Right hindlimb (tissue), 1 donor: ENCODE measurements at regions not wholly inside any gene's neighbourhood (a gene's known extent, or its start where the extent isn't known, plus 50 kb on each side); places are given as distances from the start of the nearest gene placed in this dataset.
"Not testable (repeated sequence)": the region's sequence is repeated elsewhere in the genome, so short reads cannot be mapped to it uniquely, and the experiment has no call there.

ENCODE experiments used
- DNase-seq: peaks from one replicate; pipeline ENCODE4 v3.0.0-alpha.2; 2018

DNA sequence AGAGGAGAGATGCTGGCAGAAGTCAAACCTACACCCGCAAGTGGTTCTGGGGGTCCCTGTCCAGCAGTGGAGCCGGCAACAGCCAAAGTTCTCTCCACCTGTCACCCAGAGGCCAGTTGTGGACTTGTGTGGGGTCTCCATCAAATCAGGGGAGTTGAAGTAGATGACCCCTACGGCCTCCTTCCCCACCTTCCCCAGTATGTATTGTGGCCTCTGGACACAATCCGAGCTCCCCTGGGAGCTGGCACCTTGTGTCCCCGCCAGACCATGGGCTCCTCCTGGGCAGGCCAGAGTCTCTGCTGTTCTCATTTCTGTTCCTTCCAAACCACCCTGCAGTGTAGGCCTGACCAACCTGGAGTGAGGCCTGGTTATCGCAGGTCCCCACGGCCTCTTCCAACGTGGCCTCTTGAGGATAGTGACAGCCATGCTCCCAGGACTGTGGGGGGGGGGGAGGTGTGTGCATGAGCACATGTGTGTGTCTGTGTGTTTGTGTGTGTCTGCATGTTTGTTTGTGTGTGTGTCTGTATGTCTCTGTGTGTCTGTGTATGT lies 246.4 kb downstream of the MATN1 start:
- no peak for DNase-seq

DNA sequence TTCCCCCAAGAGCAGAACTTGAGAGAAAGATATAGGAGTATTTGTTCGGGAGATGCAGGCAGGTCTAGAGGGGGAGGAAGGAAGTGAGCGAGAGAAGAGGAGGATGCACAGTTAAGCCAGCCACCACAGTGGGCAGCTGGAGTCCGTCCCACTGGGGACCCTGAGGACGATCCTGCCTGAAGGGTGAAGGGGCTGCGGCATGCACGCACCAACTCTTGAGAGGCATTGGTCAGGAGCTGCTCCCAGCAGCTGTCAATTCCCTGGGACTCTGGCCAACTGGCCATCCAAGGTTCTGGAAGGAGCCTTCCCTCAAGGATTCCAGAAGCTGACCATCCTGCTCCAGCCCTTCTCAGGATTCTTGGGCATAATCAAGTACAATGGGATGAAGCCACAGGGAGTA lies 246.9 kb downstream of the MATN1 start:
- DNase-seq, result no peak

DNA sequence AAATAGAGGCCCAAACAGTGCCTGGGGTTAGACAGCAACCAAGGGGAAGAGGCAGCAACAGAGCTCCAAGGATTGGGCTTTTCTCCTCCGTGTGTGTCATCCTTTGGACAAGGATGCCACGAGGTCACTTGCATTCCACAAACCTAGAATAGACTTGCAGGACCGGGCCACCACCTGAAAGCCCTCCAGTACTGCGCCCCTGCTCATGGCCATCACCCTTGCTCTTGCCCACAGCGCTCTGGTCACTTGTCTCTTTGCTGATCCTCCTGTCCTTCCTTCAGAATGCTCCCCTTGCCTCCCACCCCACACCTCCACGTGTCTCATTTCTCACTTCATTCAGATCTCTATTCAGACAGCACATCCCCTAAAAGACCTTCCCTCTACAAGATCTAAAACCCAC lies 247.4 kb downstream of the MATN1 start:
- no peak for DNase-seq

DNA sequence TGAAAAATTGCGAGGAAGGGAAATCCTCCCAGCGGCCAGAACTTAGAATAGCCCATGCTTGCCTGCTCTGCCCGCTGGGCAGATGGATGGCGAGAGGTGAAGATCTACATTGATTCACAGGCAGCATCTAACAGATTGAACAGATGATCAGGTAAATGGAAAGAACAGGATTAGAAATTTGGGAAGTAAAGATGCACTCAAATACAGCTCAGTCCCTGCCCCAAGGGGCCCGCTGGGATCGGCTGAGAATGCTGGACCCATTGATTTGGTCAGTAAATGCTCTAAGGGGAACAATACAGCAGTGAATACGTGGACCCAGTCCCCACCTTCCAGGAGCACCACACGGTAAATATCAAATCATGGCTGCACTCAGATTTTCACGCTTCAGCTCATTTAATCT lies 248.2 kb downstream of the MATN1 start:
- no peak for DNase-seq

DNA sequence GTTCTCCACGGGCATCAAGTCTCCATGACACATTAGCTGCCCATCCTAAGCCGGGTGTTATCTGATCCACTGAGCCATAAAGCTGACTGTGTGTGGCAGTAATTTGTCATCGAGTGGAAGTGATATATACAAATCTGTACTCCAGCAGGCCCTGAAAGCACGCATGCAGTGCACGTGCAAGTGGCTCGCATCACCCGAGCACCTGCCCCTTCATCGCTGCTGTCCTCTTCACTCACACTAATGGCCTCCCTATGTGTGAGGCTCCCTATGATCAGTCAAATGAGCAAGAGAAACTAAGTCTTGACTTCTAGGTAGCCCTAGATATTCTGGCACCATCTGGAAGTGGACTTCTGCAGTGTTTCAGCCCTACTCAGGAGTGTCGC lies 248.6 kb downstream of the MATN1 start:
- no peak for DNase-seq

DNA sequence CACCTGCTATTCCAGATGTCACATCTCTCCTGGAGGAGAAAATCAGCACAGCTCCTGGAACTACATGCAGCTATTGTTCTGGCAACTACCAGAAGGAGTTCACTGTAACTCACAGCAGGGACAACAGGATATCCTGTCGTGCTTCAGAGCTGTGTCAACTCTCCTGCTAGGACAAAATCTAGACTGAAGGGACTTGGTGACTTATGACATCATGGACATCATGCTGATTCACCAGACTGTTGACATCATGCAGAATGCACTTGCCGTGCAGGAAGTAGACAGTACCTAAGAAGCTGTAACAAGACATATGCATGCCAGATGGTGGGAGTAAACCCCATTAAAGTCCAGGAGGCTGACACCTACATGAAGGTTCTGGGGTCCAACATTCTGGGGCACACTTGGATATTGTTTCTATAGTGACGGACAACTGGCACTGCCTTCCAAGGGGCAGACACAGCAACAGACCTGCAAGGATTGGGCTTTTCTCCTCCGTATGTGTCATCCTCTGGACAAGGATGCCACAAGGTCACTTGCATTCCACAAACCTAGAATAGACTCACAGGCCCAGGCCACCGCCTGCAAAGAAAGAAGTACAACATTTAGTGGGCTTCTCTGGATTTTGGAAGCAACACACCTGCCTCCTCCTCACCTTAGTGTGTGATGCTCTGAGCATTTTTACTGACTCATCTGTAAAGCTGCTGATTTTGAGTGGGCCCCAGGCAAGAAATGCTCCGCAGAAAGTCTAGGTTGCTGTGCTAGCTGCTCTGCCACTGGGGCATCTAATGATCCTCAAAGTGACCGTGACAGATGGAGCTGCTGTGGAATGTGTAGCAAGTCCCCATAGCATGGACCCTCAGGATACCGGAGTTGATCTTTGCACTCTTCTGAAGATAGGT lies 249.2 kb downstream of the MATN1 start:
- no peak for DNase-seq

DNA sequence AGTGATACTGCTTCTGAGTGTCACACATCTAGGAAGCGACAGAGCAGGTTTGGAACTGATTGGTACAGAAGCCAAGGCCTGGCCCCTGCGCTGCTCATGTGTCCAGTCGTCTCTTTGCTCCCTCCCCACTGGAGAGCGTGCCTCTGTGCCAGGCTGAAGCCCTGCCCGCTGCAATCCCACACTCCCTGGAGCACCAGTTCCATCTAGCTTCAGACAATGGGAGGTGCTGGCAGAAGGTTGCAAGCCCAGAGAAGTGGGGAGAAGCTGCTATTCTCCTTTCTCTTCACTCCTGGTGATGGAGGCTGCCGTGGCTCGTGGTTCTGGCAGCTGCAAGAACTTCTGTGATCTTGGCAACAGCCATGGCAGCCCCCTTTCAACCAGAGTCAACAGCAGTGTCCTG lies 250.9 kb downstream of the MATN1 start:
- DNase-seq, result no peak

DNA sequence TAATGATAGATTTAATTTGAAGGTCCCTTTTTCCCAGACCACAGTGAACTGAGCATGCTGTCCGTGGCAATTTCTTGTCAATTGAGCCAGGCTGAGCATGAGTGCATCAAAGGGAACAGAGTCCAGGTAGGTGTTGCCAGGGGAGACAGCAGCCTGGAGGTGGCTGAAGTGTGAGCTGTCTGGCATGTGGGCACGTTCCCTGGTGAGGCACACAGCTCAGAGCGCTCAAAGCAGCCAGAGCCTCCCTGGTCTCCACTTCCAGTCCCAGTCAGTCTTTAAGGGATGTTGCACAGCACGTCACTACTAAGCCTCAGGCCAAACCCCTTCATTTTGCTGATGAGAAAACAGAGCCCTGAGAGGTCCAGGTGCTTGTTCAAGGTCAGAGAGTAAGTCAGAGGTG lies 251.4 kb downstream of the MATN1 start:
- DNase-seq, result no peak

DNA sequence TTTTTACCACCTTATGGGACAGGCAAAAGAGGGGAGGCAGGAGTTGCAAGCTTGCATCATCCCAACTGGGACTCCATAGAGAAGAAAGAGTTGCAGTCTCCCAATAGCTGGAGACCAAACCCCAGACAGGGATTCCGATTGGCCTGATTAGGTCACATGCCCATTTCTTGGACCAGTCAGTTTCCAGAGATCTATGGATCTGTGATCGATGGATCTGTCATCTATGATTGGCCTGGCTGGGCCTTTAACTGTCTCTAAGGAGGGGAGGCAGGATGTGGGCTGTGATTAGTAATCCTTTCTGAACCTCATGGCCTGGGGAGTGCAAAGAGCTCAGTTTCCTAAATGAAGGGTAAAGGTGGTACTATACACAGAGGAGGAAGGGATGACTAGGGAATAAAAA lies 252.1 kb downstream of the MATN1 start:
- no peak for DNase-seq

DNA sequence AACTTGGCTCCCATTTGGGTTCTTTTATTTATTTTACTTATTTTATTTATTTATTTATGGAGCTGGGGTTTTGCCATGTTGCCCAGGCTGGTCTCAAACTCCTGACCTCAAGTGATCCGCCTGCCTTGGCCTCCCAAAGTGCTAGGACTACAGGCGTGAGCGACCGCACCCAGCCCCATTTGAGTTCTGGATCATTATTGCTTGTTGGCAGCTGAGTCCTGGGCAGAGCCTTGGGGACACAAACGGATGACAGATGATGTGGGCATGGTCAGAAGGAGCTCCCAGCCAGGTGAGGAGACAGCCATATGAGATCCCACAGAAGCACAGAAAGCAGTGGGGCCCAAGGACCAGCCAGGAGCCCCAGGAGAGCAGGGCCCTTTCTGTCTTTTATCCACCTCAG lies 254.0 kb downstream of the MATN1 start:
- no peak for DNase-seq

DNA sequence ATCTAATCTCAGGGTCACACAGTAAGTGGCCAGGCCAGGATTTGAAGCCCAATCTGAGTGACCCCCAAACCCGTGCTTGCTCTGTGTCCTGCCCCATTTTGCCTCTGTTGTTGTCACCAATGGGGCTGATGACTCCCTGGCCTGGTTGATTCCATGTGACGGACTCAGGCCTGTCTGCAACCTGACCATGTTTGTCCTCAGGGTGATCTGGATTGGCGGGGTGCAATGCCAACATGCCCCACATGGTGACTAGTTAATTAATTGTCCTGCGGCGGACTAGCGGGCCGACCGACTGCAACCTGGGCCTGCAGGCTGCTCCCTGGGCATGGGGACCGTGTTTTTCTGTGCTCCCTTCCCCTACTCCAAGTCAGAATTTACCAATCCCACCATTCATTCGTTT lies 256.3 kb downstream of the MATN1 start:
- DNase-seq, result no peak

DNA sequence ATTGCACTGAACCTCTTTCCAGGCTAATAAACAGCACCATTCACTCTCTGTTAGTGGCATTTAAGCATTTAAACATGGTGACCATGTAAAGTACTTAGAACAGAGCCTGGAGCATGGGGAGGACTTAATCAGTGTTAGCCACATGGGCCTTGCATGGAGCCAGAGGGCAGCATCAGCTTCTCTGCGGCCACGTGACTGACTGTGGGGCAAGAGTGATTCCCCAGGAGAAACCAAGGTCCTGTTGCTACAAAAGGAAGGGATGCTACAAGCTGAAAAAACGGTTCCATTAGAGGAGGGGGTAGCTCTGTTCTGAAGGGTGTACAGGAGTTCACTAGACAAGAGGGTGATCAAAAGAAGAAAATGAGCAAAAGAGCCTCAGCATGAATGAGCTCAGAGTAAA lies 256.8 kb downstream of the MATN1 start:
- no peak for DNase-seq

DNA sequence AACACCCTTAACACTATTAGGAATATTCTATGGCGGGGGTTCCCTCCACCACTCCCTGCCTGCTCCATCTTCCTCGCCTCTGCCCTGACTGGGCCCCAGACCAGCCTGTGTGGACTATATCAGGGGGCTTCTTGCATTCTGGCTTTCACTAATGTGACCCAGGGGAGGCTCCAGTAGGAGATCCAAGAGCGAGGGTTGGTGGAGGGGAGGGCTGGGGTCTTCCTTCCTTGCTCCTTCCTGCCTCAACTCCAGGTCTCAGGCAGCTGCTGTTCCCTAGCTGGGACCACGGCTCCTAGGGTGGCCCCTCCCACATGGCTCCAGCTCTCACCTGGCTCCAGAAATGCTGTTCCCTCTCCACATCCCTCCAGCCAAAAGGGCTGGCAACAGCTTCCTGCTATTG lies 257.4 kb downstream of the MATN1 start:
- DNase-seq, result no peak

DNA sequence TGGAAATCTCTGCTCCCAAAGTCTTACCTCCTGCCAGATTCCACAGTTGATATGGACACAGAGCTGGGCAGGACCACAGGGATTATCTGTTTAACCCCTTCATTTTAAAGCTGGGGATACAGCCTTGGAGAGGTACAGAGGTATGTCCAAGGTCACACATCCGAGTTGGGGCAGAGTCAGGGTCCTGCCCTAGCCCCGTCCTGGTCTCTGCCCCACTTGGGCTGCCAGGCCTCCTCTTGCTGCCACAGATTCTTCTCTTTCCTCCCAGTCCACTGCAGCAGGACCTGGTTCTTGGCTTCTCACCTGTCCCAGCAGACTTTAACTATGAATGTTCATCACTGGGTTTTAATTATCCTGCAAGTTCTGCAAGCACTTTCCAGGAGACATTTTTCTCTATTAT lies 258.3 kb downstream of the MATN1 start:
- no peak for DNase-seq

DNA sequence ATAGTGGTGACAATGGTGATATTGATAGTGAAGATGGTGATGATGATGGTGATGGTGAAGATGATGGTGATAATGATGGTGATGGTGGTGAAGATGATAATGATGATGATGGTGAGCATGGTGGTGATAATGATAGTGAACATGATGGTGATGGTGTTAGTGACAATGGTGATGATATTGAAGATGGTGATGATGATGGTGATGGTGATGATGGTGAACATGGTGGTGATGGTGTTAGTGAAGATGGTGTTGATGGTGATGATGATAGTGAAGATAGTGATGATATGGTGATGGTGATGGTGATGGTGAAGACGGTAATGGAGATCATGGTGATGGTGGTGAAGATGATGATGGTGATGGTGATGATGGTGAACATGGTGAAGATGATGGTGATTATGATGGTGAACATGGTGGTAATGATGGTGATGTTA lies 259.2 kb downstream of the MATN1 start:
- DNase-seq, result no peak

DNA sequence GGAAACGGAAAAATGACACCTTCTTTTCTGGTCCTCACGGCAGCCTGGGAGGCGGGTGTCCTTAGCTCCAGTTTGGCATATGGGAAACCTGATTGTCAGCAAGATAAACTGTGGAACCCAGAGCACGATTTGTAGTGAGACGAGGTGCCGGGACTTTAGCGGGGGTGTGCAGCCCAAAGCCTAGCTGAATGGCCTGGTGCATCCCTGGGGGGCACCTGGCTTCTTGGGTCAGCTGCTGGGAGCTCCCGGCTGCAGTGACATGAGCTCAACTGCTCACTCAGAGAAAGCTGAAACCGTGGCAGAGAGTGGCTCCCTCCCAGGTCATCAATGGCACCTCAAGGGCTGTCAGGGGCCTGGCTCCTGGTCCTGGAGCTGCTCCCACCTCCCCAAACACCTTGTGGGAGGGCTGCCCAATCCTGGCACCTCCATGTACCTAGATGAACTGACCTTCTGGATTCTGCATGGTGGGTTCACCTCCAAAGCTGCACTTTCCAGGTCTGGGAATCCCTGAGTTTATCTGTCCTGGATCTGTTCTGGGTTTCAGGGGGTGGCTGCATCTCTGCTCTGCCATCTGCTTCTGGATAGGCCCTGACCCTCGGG lies 260.5 kb downstream of the MATN1 start:
- no peak for DNase-seq

DNA sequence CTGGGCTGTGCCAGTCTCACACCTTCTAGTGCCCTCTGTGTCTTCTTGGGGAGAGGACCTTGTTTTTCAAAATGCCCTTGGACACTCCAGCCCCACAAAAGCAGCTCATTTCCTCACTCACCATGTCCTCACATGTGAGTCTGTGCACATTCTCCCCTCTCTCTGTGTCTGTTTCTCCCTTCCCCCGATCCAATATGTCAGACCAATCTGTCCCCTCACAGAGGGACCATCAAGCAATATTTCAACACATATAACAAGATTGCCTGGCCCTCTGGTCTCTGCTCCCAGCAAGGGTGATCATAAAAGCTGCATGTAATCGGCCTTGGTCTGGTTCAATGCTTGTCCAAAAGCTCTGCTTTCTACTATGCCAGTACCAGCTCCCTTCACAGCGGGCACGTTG lies 261.2 kb downstream of the MATN1 start:
- no peak for DNase-seq

DNA sequence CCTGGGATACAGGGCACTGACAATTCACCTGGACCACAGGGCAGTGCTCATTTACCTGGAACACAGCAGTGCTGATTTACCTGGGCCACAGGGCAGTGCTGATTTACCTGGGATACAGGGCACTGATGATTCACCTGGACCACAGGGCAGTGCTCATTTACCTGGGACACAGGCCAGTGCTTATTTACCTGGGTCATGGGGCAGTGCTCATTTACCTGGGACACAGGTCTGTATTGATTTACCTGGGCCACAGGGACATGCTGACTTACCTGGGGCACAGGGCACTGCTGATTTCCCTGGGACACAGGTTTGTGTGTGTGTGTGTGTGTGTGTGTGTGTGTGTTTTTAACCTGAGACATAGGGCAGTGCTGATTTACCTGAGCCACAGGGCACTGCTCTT lies 261.7 kb downstream of the MATN1 start:
- DNase-seq, result no peak

DNA sequence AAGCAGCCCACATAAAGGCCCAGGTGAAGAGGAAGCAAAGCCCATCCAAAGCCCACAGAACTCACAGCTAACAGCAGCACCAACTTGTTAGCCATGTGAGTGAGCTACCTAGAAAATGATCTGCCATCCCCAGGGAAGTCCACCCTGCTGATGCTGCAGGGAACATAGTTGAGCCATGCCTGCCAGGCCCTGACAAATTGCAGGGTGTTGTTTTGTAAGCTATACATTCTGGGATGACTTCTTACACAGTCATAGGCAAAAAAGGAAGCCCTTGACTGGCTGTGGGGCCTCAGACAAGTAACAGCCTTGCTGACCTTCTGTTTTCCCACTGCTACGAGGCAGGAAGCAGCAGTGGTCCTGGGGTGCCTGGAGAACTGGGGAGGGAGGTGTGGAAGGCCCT lies 262.7 kb downstream of the MATN1 start:
- DNase-seq, result no peak

DNA sequence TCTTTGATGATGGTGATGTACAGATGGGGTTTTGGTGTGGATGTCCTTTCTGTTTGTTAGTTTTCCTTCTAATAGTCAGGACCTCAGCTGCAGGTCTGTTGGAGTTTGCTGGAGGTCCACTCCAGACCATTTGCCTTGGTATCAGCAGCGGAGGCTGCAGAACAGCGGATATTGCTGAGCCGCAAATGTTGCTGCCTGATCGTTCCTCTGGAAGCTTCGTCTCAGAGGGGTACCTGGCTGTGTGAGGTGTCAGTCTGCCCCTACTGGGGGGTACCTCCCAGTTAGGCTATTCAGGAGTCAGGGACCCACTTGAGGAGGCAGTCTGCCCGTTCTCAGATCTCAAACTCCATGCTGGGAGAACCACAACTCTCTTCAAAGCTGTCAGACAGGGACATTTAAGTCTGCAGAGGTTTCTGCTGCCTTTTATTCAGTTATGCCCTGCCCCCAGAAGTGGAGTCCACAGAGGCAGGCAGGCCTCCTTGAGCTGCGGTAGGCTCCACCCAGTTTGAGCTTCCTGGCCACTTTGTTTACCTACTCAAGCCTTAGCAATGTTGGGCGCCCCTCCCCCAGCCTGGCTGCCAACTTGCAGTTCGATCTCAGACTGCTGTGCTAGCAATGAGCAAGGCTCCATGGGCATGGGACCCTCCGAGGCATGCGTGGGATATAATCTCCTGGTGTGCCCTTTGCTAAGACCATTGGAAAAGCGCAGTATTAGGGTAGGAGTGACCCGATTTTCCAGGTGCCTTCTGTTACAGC lies 264.5 kb downstream of the MATN1 start:
- DNase-seq, result not testable (repeated sequence)

DNA sequence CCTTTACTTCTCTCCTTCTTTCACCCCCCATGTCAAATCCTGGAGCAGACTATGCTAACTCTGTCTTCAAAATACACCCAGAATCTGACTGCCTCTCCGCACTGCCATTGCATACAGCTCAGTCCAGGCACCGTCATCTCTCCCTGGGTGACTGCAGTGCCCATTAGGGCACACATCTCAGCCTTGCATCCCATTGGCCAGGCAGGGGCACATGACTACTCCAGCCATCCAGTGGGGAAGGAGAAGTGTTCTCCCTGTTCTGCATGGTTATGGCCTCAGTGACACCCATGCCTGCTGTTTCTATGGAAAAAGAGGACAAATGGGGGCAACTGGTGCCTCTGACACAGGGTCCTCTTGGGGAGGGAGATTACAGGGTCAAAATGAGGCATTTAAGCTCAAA lies 270.5 kb downstream of the MATN1 start:
- DNase-seq, result no peak

DNA sequence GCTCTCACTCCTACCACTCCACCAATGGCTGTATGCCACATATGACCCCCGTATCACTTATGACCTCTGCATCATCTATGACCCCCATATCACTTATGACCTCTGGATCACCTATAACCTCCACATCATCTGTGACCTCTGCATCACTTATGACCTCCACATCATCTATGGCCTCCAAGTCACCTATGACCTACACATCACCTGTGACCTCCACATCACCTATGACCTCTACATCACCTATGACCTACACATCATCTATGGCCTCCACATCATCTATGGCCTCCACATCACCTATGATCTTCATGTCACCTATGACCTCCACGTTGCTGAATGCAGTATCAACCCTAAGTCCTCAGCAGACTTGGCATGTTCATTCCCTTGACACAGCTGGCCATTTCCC lies 271.2 kb downstream of the MATN1 start:
- no peak for DNase-seq

DNA sequence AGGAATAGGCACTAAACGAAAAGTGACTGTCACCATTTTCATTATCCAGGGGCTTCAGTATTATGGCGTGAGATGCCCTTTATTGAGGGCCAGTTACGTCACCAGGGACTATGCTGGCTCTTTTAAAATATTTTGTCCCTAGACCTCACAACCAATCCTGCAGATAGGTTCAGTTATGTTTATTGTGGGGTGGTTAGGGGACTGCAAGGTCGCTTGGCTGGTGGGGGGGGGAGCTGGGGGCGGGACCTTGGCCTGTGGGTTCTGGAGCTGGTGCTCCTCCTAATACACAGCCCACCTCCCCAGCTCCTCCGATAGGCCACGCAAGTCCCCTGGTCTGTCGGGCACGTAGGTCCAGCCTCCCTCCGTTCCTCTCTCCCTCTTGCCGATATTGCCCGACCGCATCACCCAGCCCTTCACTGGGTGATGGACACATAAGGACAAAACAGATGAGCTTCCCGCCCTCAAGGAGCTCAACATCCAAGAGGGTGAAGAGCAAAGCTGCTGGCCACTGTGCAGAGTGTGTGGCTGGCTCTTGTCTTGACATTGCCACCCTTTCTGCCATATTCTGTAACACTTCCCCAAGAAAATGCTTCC lies 271.8 kb downstream of the MATN1 start:
- no peak for DNase-seq
